ENCODE measurements at regions not wholly inside any gene's neighbourhood (a gene's known extent, or its start where the extent isn't known, plus 50 kb on each side); places are given as distances from the start of the nearest gene placed in this dataset.

GRCh38 chr1:59006289-59006658, 222.4 kb upstream of the JUN start:
- DNase-seq: no peak

- no peak for DNase-seq
Observed at GRCh38 chr1:59006932-59007331, 223.1 kb upstream of the JUN start.

- no peak for DNase-seq
Observed at GRCh38 chr1:59007429-59007819, 223.6 kb upstream of the JUN start.

- peak; percentile 48 for DNase-seq
Observed at GRCh38 chr1:59007820-59008598, 224.2 kb upstream of the JUN start.

- peak; percentile 39 for DNase-seq
Observed at GRCh38 chr1:59008599-59009347, 224.9 kb upstream of the JUN start.

GRCh38 chr1:59011663-59012062, 227.8 kb upstream of the JUN start:
- no peak for DNase-seq

GRCh38 chr1:59012378-59012777, 228.5 kb upstream of the JUN start:
- no peak for DNase-seq

- DNase-seq: peak; percentile 59
Observed at GRCh38 chr1:59013276-59013927, 229.6 kb upstream of the JUN start.

GRCh38 chr1:59013928-59014279, 230.1 kb upstream of the JUN start:
- no peak for DNase-seq

- no peak for DNase-seq
Observed at GRCh38 chr1:59014827-59015226, 231.0 kb upstream of the JUN start.

GRCh38 chr1:59015708-59016107, 231.9 kb upstream of the JUN start:
- peak; percentile 85 for DNase-seq

- DNase-seq: no peak
Observed at GRCh38 chr1:59016390-59016789, 232.5 kb upstream of the JUN start.

GRCh38 chr1:59017501-59018231, 233.8 kb upstream of the JUN start:
- peak; percentile 62 for DNase-seq

GRCh38 chr1:59018446-59018845, 234.6 kb upstream of the JUN start:
- DNase-seq: no peak

GRCh38 chr1:59018860-59019259, 235.0 kb upstream of the JUN start:
- no peak for DNase-seq

GRCh38 chr1:59020151-59020997, 236.5 kb upstream of the JUN start:
- DNase-seq: peak; percentile 82

- DNase-seq: no peak
Observed at GRCh38 chr1:59022199-59022598, 238.4 kb upstream of the JUN start.

GRCh38 chr1:59022799-59023198, 239.0 kb upstream of the JUN start:
- DNase-seq: no peak

- DNase-seq: peak; percentile 84
Observed at GRCh38 chr1:59025201-59025600, 241.4 kb upstream of the JUN start.

- DNase-seq: peak; percentile 75
Observed at GRCh38 chr1:59025898-59026426, 242.1 kb upstream of the JUN start.

- peak; percentile 99 for DNase-seq
Observed at GRCh38 chr1:59026472-59026948, 242.7 kb upstream of the JUN start.

GRCh38 chr1:59027177-59027576, 243.3 kb upstream of the JUN start:
- peak; percentile 43 for DNase-seq
